ENCODE measurements at regions not wholly inside any gene's neighbourhood (a gene's known extent, or its start where the extent isn't known, plus 50 kb on each side); places are given as distances from the start of the nearest gene placed in this dataset.

GRCh38 chr4:23161787-23162186, 469.1 kb downstream of the GBA3 start:
- TF ChIP-seq POLR2A (IDR thresholded peaks at IDR 0.05) (no peak), CTCF (IDR thresholded peaks at IDR 0.05) (no peak)
